Naive B cell (primary cell): ENCODE measurements at regions not wholly inside any gene's neighbourhood (a gene's known extent, or its start where the extent isn't known, plus 50 kb on each side); places are given as distances from the start of the nearest gene placed in this dataset.

ENCODE experiments used
- ATAC-seq, 2 donors: fragments of 150-1000 bp; cut with Tn5 transposase; 2 replicates each; pipeline ENCODE4 v1.10.0; 2021; ENCODE audit warnings: low read depth in 2 of 2, mild to moderate bottlenecking in 2 of 2, moderate library complexity in 2 of 2
- DNase-seq: peaks from one replicate; pipeline ENCODE4 v3.0.0; 2022
- H3K27ac Mint-ChIP-seq, 6 donors: one replicate each; pipeline ENCODE4 v1.8.0; 2020 to 2022; ENCODE audit warnings: mild to moderate bottlenecking in 6 of 6, mixed read lengths in 6 of 6, moderate library complexity in 5 of 6, inconsistent platforms in 2 of 6
- H3K27me3 Mint-ChIP-seq, 3 donors: one replicate each; pipeline ENCODE4 v1.8.0; 2021 to 2022; ENCODE audit warnings: mixed read lengths in 3 of 3, mild to moderate bottlenecking in 1 of 3
- H3K36me3 Mint-ChIP-seq, 2 donors: one replicate each; pipeline ENCODE4 v1.8.0; 2020 to 2022; ENCODE audit warnings: mixed read lengths in 2 of 2, inconsistent platforms in 1 of 2, mild to moderate bottlenecking in 1 of 2
- H3K4me1 Mint-ChIP-seq, 3 donors: one replicate each; pipeline ENCODE4 v1.8.0; 2020 to 2022; ENCODE audit warnings: mixed read lengths in 3 of 3, inconsistent platforms in 1 of 3, mild to moderate bottlenecking in 1 of 3, moderate library complexity in 1 of 3
- H3K4me3 Mint-ChIP-seq, 8 donors: one replicate each; pipeline ENCODE4 v1.8.0; 2020 to 2022; ENCODE audit warnings: mild to moderate bottlenecking in 8 of 8, mixed read lengths in 8 of 8, moderate library complexity in 8 of 8, inconsistent platforms in 2 of 8
- H3K9me3 Mint-ChIP-seq, 7 donors: one replicate each; pipeline ENCODE4 v1.8.0; 2020 to 2022; ENCODE audit warnings: mixed read lengths in 7 of 7, mild to moderate bottlenecking in 5 of 7, inconsistent platforms in 2 of 7, moderate library complexity in 1 of 7

DNA sequence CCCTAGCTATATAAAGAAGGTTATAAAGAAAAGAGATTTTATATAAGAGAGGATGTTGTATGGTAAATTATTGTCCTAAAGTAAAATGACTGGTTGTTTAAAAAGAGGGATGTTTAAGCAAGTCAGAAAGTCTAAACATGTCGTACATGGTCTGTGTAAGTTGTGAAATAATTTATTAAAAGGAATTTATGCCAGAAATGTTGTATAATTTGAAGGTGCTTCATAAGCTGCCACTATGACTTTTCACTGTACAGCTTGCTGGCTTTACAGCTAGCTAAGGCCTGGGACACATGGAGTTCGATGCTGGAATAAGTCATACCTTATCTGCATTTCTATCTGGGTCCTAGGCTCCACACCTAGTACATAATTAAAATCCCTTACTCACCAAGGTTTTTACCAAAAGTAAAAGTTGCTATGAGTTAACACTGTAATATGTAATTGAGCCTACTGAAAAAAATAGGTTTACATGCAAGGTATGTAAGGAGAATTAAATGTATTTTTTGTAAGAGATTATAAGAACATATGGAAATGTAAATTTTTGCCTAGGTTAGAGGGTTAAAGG is 59.0 kb upstream of the EDEM3 start:
- DNase-seq (no peak), ATAC-seq (no peak)
- Mint-ChIP-seq H3K9me3 (peaks cover 0 to 3% (median 0%) of the 10 kb centered on the region in 7 donors), H3K36me3 (no peaks in the 10 kb centered on the region), H3K27ac (no peak overlapping the region), H3K4me1 (no peaks in the 10 kb centered on the region), H3K4me3 (no peak overlapping the region), H3K27me3 (no peaks in the 10 kb centered on the region)

DNA sequence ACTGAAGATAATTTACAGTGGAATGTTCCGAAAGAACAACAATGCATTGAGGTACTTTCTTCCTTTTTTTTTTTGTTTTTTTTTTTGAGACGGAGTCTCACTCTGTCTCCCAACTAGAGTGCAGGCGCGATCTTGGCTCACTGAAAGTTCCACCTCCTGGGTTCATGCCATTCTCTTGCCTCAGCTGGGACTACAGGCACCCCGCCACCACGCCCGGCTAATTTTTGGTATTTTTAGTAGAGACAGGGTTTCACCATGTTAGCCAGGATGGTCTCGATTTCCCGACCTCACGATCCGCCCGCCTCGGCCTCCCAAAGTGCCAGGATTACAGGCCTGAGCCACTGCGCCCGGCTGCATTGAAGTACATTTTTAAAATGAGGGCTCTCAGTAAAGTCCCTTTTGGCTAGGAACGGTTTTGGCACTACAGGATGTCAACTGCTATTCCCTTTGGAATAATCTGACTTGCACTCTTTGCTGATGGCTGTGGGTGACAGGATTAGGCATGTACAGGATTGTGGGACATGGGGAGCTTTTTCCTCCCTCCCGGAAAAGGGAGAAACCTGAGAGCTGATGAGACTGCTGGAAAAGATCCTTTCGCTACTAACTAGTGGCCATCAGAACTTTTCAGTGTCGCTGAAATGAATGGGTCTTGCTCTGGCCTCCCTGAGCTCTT is 56.9 kb upstream of the EDEM3 start:
- Mint-ChIP-seq H3K36me3 (no peaks in the 10 kb centered on the region), H3K4me1 (no peaks in the 10 kb centered on the region), H3K9me3 (peaks cover 0 to 2% (median 0%) of the 10 kb centered on the region in 7 donors), H3K4me3 (no peak overlapping the region), H3K27ac (peak overlapping the region in 1 of 6 donors; percentile 76), H3K27me3 (no peaks in the 10 kb centered on the region)
- DNase-seq (no peak), ATAC-seq (no peak)

DNA sequence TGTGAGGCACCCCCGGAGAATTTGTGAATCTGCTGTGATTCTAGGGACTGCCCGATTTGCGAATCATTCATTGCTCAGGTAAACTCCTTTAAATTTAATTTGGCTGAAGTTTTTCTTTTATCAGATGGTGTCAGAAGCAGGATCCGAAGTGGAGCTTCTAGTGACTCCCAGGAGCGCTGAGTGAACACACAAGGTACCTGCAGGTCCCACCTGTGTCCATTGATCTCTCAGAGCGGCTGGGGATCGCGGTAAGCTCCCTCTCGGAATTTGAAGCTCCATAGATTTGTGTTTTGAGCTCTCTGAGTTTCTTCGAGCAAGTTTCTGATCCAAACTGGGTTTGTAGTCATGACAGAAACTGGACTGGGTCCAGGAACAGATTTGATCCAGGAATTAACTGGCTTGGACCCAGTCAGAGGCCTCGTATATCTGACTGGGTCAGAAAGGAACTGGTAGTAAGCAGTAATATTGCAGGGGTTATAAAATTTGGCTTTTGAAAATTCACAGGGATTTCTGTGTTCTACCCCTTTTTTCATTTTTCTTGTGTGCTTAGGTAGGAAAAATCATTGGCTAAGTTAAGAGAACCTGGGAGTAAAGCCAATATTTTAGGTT is 56.2 kb upstream of the EDEM3 start:
- ATAC-seq (no peak), DNase-seq (no peak)
- no peak overlapping the region for H3K4me3 Mint-ChIP-seq
- no peak overlapping the region for H3K27ac Mint-ChIP-seq
- no peaks in the 10 kb centered on the region for H3K36me3 Mint-ChIP-seq
- no peaks in the 10 kb centered on the region for H3K27me3 Mint-ChIP-seq
- H3K9me3 Mint-ChIP-seq: peaks cover 0 to 2% (median 0%) of the 10 kb centered on the region in 7 donors
- peaks cover 0 to under 1% (median under 1%) of the 10 kb centered on the region in 3 donors for H3K4me1 Mint-ChIP-seq

DNA sequence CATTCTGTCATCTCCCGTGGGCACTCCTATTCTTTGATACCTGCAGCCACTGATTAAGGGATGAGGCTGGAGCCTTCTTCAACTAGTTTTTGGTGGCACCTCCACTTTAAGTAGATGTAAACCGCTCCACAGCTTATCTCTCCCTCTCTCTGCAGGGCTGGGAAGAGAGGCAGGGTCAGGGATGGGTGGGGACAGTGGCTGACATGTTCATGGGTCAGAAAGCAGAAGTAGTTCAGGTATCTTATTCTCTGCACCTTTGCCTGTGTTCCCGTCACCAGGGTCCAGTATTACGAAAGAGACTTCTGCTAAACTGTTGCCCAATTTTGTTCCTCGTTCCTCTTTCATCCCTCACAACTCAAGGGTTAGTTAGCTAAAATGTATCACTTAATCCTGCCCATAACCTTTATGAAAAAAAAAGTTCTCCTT is 51.7 kb upstream of the EDEM3 start:
- Mint-ChIP-seq H3K4me3 (no peak overlapping the region), H3K4me1 (peaks cover 5 to 6% (median 6%) of the 10 kb centered on the region in 3 donors), H3K36me3 (no peaks in the 10 kb centered on the region), H3K27me3 (no peaks in the 10 kb centered on the region), H3K9me3 (no peaks in the 10 kb centered on the region), H3K27ac (no peak overlapping the region)
- DNase-seq (no peak), ATAC-seq (peak in 1 of 2 donors; percentile 31)

DNA sequence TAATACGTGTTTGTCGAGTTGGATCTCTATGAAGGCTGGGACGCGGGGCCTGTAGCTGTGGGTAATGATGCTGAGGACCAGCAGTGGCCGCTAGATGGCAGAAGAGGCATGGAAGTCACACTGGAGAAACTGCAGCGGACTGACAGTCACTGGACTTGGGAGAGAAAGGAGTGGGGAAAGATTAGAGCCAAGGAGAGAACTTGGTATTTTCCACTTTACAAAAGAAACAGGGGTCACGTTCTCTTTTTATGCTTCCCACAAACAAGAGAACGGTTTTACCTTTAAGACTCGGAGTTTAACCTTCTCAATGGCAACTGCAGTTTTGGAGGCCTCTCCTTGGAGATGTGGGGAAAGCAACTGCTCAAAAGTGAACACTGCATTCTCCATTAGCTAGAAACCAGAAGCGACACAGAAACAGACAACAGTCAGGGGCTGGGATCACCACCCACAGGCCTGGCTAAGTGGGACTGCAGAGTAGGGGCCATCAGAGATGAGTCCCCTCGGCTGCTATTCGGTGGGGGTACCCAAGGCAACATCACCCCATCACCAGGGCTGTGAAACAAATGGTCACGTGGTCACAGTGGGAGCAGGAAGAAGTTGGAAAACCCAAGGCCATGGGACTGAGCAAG is 51.1 kb upstream of the EDEM3 start:
- peak; percentile 70 for DNase-seq
- Mint-ChIP-seq H3K4me1 (peaks cover 5 to 6% (median 6%) of the 10 kb centered on the region in 3 donors), H3K36me3 (no peaks in the 10 kb centered on the region), H3K4me3 (peak overlapping the region in 1 of 8 donors; percentile 2), H3K27me3 (no peaks in the 10 kb centered on the region), H3K9me3 (no peaks in the 10 kb centered on the region), H3K27ac (peak overlapping the region in 1 of 6 donors; percentile 1)
- peak; percentile 92 to 96 for ATAC-seq
